HL-60 (cell line): ENCODE measurements at regions not wholly inside any gene's neighbourhood (a gene's known extent, or its start where the extent isn't known, plus 50 kb on each side); places are given as distances from the start of the nearest gene placed in this dataset.

ENCODE experiments used
- DNase-seq, 2 experiments: peaks; one replicate each; pipeline ENCODE4 v3.0.0-alpha.2; 2010 to 2020; ENCODE audit warnings: low read depth in 1 of 2, low spot score in 1 of 2
- H3K27ac ChIP-seq: fragments of 250-450 bp; sonication (Bioruptor Pico); replicated peaks from 2 replicates; pipeline ENCODE4 v1.5.1; 2020; ENCODE audit warnings: mild to moderate bottlenecking, moderate library complexity
- H3K27me3 ChIP-seq: fragments of 250-450 bp; sonication (Bioruptor Pico); 2 replicates; pipeline ENCODE4 v1.5.1; 2021; ENCODE audit warnings: mild to moderate bottlenecking, moderate library complexity; ENCODE audit not compliant: insufficient read depth, poor library complexity, severe bottlenecking
- H3K4me3 ChIP-seq: replicated peaks from 2 replicates; pipeline ENCODE4 v1.5.1; 2011; ENCODE audit warnings: mild to moderate bottlenecking, control low read depth, low read length; ENCODE audit not compliant: insufficient read depth
- GABPA ChIP-seq: IDR thresholded peaks from 2 replicates; pipeline ENCODE4 v1.6.1; 2012; ENCODE audit warnings: low read depth
- POLR2AphosphoS5 ChIP-seq: IDR thresholded peaks from 2 replicates; pipeline ENCODE4 v1.6.1; 2012; ENCODE audit warnings: low read depth
- REST ChIP-seq: IDR thresholded peaks from 2 replicates; pipeline ENCODE4 v1.6.1; 2012; ENCODE audit warnings: low read depth; ENCODE audit not compliant: insufficient replicate concordance
- SPI1 ChIP-seq: IDR thresholded peaks from 2 replicates; pipeline ENCODE4 v1.6.1; 2012; ENCODE audit warnings: low read depth, mild to moderate bottlenecking, borderline replicate concordance
- TF ChIP-seq, protein P1 (sequence below): IDR thresholded peaks from one replicate; pipeline ENCODE4 v1.5.1; 2011; ENCODE audit warnings: low read length, control low read depth, inconsistent platforms; ENCODE audit not compliant: insufficient read depth

DNA sequence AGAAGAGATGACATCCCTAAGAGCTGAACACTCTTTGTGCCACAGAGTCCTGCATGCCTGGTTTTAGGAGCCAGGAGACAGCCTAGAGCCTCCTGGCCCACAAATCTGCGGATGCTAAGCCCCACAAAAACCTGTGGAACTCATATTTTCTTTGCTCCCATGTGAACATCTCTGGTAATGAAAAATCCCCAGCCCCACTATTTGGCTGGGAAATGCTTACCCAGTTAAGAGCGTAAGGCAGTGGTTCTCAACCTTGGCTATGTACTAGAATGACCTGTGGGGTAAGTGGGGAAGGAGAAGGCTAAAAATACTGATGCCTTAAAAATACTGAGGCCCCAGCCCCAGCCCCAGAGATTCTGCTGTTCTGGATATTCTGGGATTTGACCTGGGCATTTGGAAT is 208.1 kb downstream of the EN1 start:
- no peak for TF ChIP-seq REST
- TF ChIP-seq, protein P1, sequence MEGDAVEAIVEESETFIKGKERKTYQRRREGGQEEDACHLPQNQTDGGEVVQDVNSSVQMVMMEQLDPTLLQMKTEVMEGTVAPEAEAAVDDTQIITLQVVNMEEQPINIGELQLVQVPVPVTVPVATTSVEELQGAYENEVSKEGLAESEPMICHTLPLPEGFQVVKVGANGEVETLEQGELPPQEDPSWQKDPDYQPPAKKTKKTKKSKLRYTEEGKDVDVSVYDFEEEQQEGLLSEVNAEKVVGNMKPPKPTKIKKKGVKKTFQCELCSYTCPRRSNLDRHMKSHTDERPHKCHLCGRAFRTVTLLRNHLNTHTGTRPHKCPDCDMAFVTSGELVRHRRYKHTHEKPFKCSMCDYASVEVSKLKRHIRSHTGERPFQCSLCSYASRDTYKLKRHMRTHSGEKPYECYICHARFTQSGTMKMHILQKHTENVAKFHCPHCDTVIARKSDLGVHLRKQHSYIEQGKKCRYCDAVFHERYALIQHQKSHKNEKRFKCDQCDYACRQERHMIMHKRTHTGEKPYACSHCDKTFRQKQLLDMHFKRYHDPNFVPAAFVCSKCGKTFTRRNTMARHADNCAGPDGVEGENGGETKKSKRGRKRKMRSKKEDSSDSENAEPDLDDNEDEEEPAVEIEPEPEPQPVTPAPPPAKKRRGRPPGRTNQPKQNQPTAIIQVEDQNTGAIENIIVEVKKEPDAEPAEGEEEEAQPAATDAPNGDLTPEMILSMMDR = no peak
- no peak for TF ChIP-seq SPI1
- TF ChIP-seq GABPA = no peak
- no peak for TF ChIP-seq POLR2AphosphoS5
- Histone ChIP-seq H3K4me3 (no peak overlapping the region), H3K27ac (no peak overlapping the region), H3K27me3 (no peaks in the 10 kb centered on the region)
- DNase-seq = no peak

- Histone ChIP-seq H3K4me3 (no peak overlapping the region), H3K27me3 (no peaks in the 10 kb centered on the region), H3K27ac (no peak overlapping the region)
- TF ChIP-seq GABPA (no peak), POLR2AphosphoS5 (no peak), SPI1 (no peak), REST (no peak)
- TF ChIP-seq, protein P1 = no peak
- no peak for DNase-seq
Observed at GRCh38 chr2:118638453-118638852, 209.0 kb downstream of the EN1 start.

DNA sequence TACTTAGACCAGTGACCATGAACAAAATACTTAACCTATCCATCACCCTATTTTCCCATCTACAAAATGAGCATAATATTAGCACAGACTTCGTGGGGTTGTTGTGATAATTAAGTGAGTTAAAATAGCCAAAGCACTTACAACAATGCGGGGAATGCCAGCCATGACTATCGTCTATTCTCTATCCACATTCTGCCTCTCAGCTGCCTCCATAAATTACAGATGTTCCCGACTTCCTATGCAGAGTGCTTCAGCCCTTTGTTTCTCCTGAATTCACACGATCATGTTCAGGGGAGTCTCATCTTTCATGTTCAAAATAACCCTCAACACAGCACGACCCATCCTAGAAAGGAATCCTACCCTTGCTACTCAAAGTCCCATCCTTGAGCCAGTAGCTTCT is 211.6 kb downstream of the EN1 start:
- H3K4me3 ChIP-seq = no peak overlapping the region
- H3K27me3 ChIP-seq = no peaks in the 10 kb centered on the region
- TF ChIP-seq SPI1 (no peak), REST (no peak), GABPA (no peak), POLR2AphosphoS5 (no peak)
- TF ChIP-seq, protein P1 = no peak
- no peak overlapping the region for H3K27ac ChIP-seq
- no peak for DNase-seq
